ENCODE measurements at regions not wholly inside any gene's neighbourhood (a gene's known extent, or its start where the extent isn't known, plus 50 kb on each side); places are given as distances from the start of the nearest gene placed in this dataset.

GRCh38 chr10:78850644-78851435 lies 217.9 kb upstream of the ZMIZ1 start:
- H3K27ac ChIP-seq: no peak overlapping the region
- H3K9me3 ChIP-seq: no peaks in the 10 kb centered on the region
- H3K4me3 ChIP-seq: no peak overlapping the region
- peak in 1 of 3 donors; percentile 13 for DNase-seq
- no peaks in the 10 kb centered on the region for H3K4me1 ChIP-seq
- no peak for ATAC-seq
- 69% methylated on average over 2 of the region's 6 CpGs for WGBS (ENCODE audit: insufficient coverage, low coverage, low lambda C conversion rate, missing lambda C conversion rate)
- TF ChIP-seq POLR2A (IDR thresholded peaks at IDR 0.05): no peak
- no peak for TF ChIP-seq CTCF (IDR thresholded peaks at IDR 0.05)
- intact Hi-C loops (cut with DNase I): no loop called here
- H3K27me3 ChIP-seq: no peaks in the 10 kb centered on the region
- no peaks in the 10 kb centered on the region for H3K36me3 ChIP-seq

GRCh38 chr10:78851647-78852046 lies 217.1 kb upstream of the ZMIZ1 start:
- Histone ChIP-seq H3K9me3 (no peaks in the 10 kb centered on the region), H3K4me1 (no peaks in the 10 kb centered on the region), H3K36me3 (no peaks in the 10 kb centered on the region), H3K27me3 (no peaks in the 10 kb centered on the region), H3K27ac (no peak overlapping the region), H3K4me3 (no peak overlapping the region)
- no peak for TF ChIP-seq CTCF (IDR thresholded peaks at IDR 0.05)
- TF ChIP-seq POLR2A (IDR thresholded peaks at IDR 0.05): no peak
- ATAC-seq (no peak), DNase-seq (no peak)
- intact Hi-C loops (cut with DNase I): no loop called here
- 40% methylated on average over 1 of the region's 4 CpGs for WGBS (ENCODE audit: insufficient coverage, low coverage, low lambda C conversion rate, missing lambda C conversion rate)

- peak; percentile 57 to 76 (median 62) for ATAC-seq
- TF ChIP-seq POLR2A (IDR thresholded peaks at IDR 0.05) (no peak), CTCF (IDR thresholded peaks at IDR 0.05) (peak; percentile 19 to 38 (median 24))
- intact Hi-C loops (cut with DNase I): no loop called here
- no peak for DNase-seq
- H3K4me3 ChIP-seq: no peak overlapping the region
- no peak overlapping the region for H3K27ac ChIP-seq
- no peaks in the 10 kb centered on the region for H3K4me1 ChIP-seq
- 69% methylated on average over 5 of the region's 9 CpGs for WGBS (ENCODE audit: insufficient coverage, low coverage, low lambda C conversion rate, missing lambda C conversion rate)
- no peaks in the 10 kb centered on the region for H3K9me3 ChIP-seq
- H3K36me3 ChIP-seq: no peaks in the 10 kb centered on the region
- H3K27me3 ChIP-seq: no peaks in the 10 kb centered on the region
Measured at GRCh38 chr10:78852466-78853240, 216.1 kb upstream of the ZMIZ1 start.

GRCh38 chr10:78853864-78854263 lies 214.9 kb upstream of the ZMIZ1 start:
- ATAC-seq: peak; percentile 29 to 67 (median 56)
- TF ChIP-seq CTCF (IDR thresholded peaks at IDR 0.05) (no peak), POLR2A (IDR thresholded peaks at IDR 0.05) (no peak)
- Histone ChIP-seq H3K9me3 (no peaks in the 10 kb centered on the region), H3K4me3 (no peak overlapping the region), H3K36me3 (no peaks in the 10 kb centered on the region), H3K27me3 (no peaks in the 10 kb centered on the region), H3K4me1 (no peaks in the 10 kb centered on the region), H3K27ac (no peak overlapping the region)
- no peak for DNase-seq
- intact Hi-C loops (cut with DNase I): no loop called here
- 37% methylated on average over 3 of the region's 4 CpGs for WGBS (ENCODE audit: insufficient coverage, low coverage, low lambda C conversion rate, missing lambda C conversion rate)

Data from right lobe of liver (tissue), 6 donors.